CD4-positive, CD25-positive, alpha-beta regulatory T cell (primary cell): ENCODE measurements at regions not wholly inside any gene's neighbourhood (a gene's known extent, or its start where the extent isn't known, plus 50 kb on each side); places are given as distances from the start of the nearest gene placed in this dataset.

Experiments used
- ATAC-seq, 2 donors: fragments of 150-1000 bp; cut with Tn5 transposase; one replicate each; pipeline ENCODE4 v1.10.0; 2021; ENCODE audit warnings: low read depth in 2 of 2, moderate number of reproducible peaks in 2 of 2, moderate library complexity in 1 of 2
- DNase-seq, 3 donors: peaks; one replicate each; pipeline versions ENCODE4 v3.0.0 to v3.0.0-alpha.2; 2012 to 2022; ENCODE audit warnings: mixed read lengths in 1 of 3
- H3K27ac ChIP-seq: one replicate; pipeline ENCODE4 v1.7.0; 2013; ENCODE audit warnings: mild to moderate bottlenecking, low read length; ENCODE audit not compliant: insufficient read depth, poor library complexity, severe bottlenecking
- H3K27me3 ChIP-seq: one replicate; pipeline ENCODE4 v1.7.0; 2013; ENCODE audit warnings: low read length; ENCODE audit not compliant: control insufficient read depth, insufficient read depth
- H3K36me3 ChIP-seq: one replicate; pipeline ENCODE4 v1.7.0; 2013; ENCODE audit warnings: mild to moderate bottlenecking, low read length, moderate library complexity; ENCODE audit not compliant: control insufficient read depth, insufficient read depth
- H3K4me1 ChIP-seq: 2 replicates; pipeline ENCODE4 v1.7.0; 2013; ENCODE audit warnings: mild to moderate bottlenecking, low read length; ENCODE audit not compliant: insufficient read depth, control insufficient read depth, poor library complexity, severe bottlenecking
- H3K4me3 ChIP-seq: one replicate; pipeline ENCODE4 v1.7.0; 2013; ENCODE audit warnings: low read depth, mild to moderate bottlenecking, low read length, moderate library complexity
- H3K9me3 ChIP-seq, 2 experiments: 1 replicate in 1 of 2; 2 replicates in 1 of 2; pipeline ENCODE4 v1.7.0; 2013; ENCODE audit warnings: low read length in 2 of 2, mild to moderate bottlenecking in 1 of 2, moderate library complexity in 1 of 2; ENCODE audit not compliant: control insufficient read depth in 2 of 2
- H3K27ac Mint-ChIP-seq, 3 donors: one replicate each; pipeline ENCODE4 v1.8.0; 2020 to 2022; ENCODE audit warnings: mild to moderate bottlenecking in 3 of 3, mixed read lengths in 3 of 3, moderate library complexity in 2 of 3
- H3K27me3 Mint-ChIP-seq: one replicate; pipeline ENCODE4 v1.8.0; 2022; ENCODE audit warnings: mild to moderate bottlenecking, mixed read lengths
- H3K36me3 Mint-ChIP-seq: one replicate; pipeline ENCODE4 v1.8.0; 2020; ENCODE audit warnings: mixed read lengths
- H3K4me1 Mint-ChIP-seq, 4 donors: one replicate each; pipeline ENCODE4 v1.8.0; 2020 to 2022; ENCODE audit warnings: mixed read lengths in 4 of 4, mild to moderate bottlenecking in 1 of 4
- H3K4me3 Mint-ChIP-seq, 4 donors: one replicate each; pipeline ENCODE4 v1.8.0; 2020 to 2022; ENCODE audit warnings: mild to moderate bottlenecking in 4 of 4, mixed read lengths in 4 of 4, moderate library complexity in 3 of 4
- H3K9me3 Mint-ChIP-seq, 7 donors: one replicate each; pipeline ENCODE4 v1.8.0; 2020 to 2022; ENCODE audit warnings: mixed read lengths in 7 of 7, mild to moderate bottlenecking in 3 of 7, moderate library complexity in 2 of 7

DNA sequence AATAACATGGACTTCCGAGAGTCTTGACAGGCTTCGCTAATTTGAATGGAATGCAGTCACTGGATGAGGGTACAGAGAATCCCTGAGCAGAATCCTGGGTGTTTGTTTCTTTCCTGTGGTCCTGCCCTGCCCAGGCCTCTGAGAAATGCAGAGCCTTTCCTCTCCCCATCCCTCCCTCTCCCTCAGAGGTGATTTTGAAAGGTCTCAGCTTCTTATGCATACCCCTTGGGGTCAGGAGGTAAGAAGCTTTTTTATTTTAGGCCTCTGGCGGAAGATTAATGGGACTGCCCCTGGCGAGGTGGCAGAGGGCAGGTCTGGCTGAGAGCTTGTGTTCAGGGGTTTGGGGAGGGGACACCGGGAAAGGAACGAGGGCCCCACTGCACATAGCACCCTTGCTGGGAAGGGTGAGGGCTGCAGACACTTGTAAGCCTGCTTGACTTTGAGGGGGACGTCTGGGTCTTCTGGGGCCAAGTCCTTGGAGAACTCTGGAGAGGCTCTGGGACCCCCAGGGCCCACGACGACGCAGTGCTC is 116.5 kb upstream of the SLC45A1 start:
- DNase-seq (no peak), ATAC-seq (no peak)
- H3K36me3 Mint-ChIP-seq, result no peaks in the 10 kb centered on the region
- no peak overlapping the region for H3K27ac ChIP-seq
- no peaks in the 10 kb centered on the region for H3K27me3 Mint-ChIP-seq
- peaks cover 0 to 13% (median 0%) of the 10 kb centered on the region in 4 donors for H3K4me1 Mint-ChIP-seq
- H3K27me3 ChIP-seq, result no peaks in the 10 kb centered on the region
- H3K9me3 Mint-ChIP-seq, result peaks cover 0 to 1% (median 0%) of the 10 kb centered on the region in 7 donors
- no peaks in the 10 kb centered on the region for H3K36me3 ChIP-seq
- H3K27ac Mint-ChIP-seq, result no peak overlapping the region
- no peak overlapping the region for H3K4me3 Mint-ChIP-seq
- H3K4me1 ChIP-seq, result no peaks in the 10 kb centered on the region
- no peaks in the 10 kb centered on the region for H3K9me3 ChIP-seq
- H3K4me3 ChIP-seq, result no peak overlapping the region

- no peak for DNase-seq
- peak overlapping the region in 1 of 3 donors; percentile 52 for H3K27ac Mint-ChIP-seq
- Histone ChIP-seq H3K4me1 (no peaks in the 10 kb centered on the region), H3K9me3 (no peaks in the 10 kb centered on the region), H3K4me3 (no peak overlapping the region), H3K36me3 (no peaks in the 10 kb centered on the region), H3K27me3 (no peaks in the 10 kb centered on the region), H3K27ac (no peak overlapping the region)
- H3K4me3 Mint-ChIP-seq, result no peak overlapping the region
- peaks cover 0 to 1% (median 0%) of the 10 kb centered on the region in 7 donors for H3K9me3 Mint-ChIP-seq
- peaks cover 0 to 13% (median 0%) of the 10 kb centered on the region in 4 donors for H3K4me1 Mint-ChIP-seq
- no peak for ATAC-seq
- H3K36me3 Mint-ChIP-seq, result no peaks in the 10 kb centered on the region
- H3K27me3 Mint-ChIP-seq, result no peaks in the 10 kb centered on the region
Measured at GRCh38 chr1:8200317-8201115, 117.4 kb upstream of the SLC45A1 start.

- Mint-ChIP-seq H3K36me3 (no peaks in the 10 kb centered on the region), H3K4me3 (no peak overlapping the region), H3K27ac (peak overlapping the region in 1 of 3 donors; percentile 33), H3K27me3 (peaks cover 4% of the 10 kb centered on the region), H3K9me3 (peaks cover 0 to 1% (median 0%) of the 10 kb centered on the region in 7 donors), H3K4me1 (peaks cover 8 to 28% (median 13%) of the 10 kb centered on the region in 4 donors)
- ATAC-seq, result no peak
- H3K9me3 ChIP-seq, result no peaks in the 10 kb centered on the region
- H3K4me1 ChIP-seq, result peaks cover 10% of the 10 kb centered on the region
- no peak overlapping the region for H3K4me3 ChIP-seq
- no peaks in the 10 kb centered on the region for H3K36me3 ChIP-seq
- DNase-seq, result no peak
- no peaks in the 10 kb centered on the region for H3K27me3 ChIP-seq
- no peak overlapping the region for H3K27ac ChIP-seq
Measured at GRCh38 chr1:8198522-8198921, 119.4 kb upstream of the SLC45A1 start.

- Mint-ChIP-seq H3K4me3 (no peak overlapping the region), H3K27me3 (peaks cover 4% of the 10 kb centered on the region), H3K9me3 (peaks cover 0 to 1% (median 0%) of the 10 kb centered on the region in 7 donors), H3K36me3 (no peaks in the 10 kb centered on the region), H3K4me1 (peaks cover 8 to 30% (median 13%) of the 10 kb centered on the region in 4 donors), H3K27ac (peak overlapping the region in 2 of 3 donors; percentile 71 to 84)
- H3K36me3 ChIP-seq, result no peaks in the 10 kb centered on the region
- peaks cover 10% of the 10 kb centered on the region for H3K4me1 ChIP-seq
- no peaks in the 10 kb centered on the region for H3K27me3 ChIP-seq
- ATAC-seq, result no peak
- no peak for DNase-seq
- H3K4me3 ChIP-seq, result no peak overlapping the region
- H3K9me3 ChIP-seq, result no peaks in the 10 kb centered on the region
- H3K27ac ChIP-seq, result no peak overlapping the region
Measured at GRCh38 chr1:8197493-8198282, 120.2 kb upstream of the SLC45A1 start.

- H3K4me1 Mint-ChIP-seq, result peaks cover 8 to 27% (median 13%) of the 10 kb centered on the region in 4 donors
- H3K4me3 ChIP-seq, result no peak overlapping the region
- H3K27ac Mint-ChIP-seq, result peak overlapping the region; percentile 9 to 79 (median 17)
- ATAC-seq, result no peak
- H3K27me3 ChIP-seq, result no peaks in the 10 kb centered on the region
- peaks cover 0 to 1% (median 0%) of the 10 kb centered on the region in 7 donors for H3K9me3 Mint-ChIP-seq
- no peaks in the 10 kb centered on the region for H3K36me3 Mint-ChIP-seq
- H3K9me3 ChIP-seq, result no peaks in the 10 kb centered on the region
- DNase-seq, result no peak
- no peaks in the 10 kb centered on the region for H3K36me3 ChIP-seq
- peaks cover 10% of the 10 kb centered on the region for H3K4me1 ChIP-seq
- H3K27me3 Mint-ChIP-seq, result peaks cover 4% of the 10 kb centered on the region
- no peak overlapping the region for H3K27ac ChIP-seq
- H3K4me3 Mint-ChIP-seq, result peak overlapping the region in 2 of 4 donors; percentile 30 to 54
Measured at GRCh38 chr1:8194481-8195227, 123.3 kb upstream of the SLC45A1 start.

GRCh38 chr1:8193840-8194406 is 124.0 kb upstream of the SLC45A1 start:
- Histone ChIP-seq H3K27me3 (no peaks in the 10 kb centered on the region), H3K27ac (no peak overlapping the region), H3K4me1 (peaks cover 10% of the 10 kb centered on the region), H3K36me3 (no peaks in the 10 kb centered on the region), H3K9me3 (no peaks in the 10 kb centered on the region), H3K4me3 (no peak overlapping the region)
- peaks cover 8 to 27% (median 13%) of the 10 kb centered on the region in 4 donors for H3K4me1 Mint-ChIP-seq
- peak in 1 of 2 donors; percentile 34 for ATAC-seq
- peak overlapping the region in 3 of 4 donors; percentile 28 to 49 (median 30) for H3K4me3 Mint-ChIP-seq
- H3K27ac Mint-ChIP-seq, result peak overlapping the region in 2 of 3 donors; percentile 3 to 79
- peaks cover 0 to 1% (median 0%) of the 10 kb centered on the region in 7 donors for H3K9me3 Mint-ChIP-seq
- H3K27me3 Mint-ChIP-seq, result peaks cover 4% of the 10 kb centered on the region
- no peaks in the 10 kb centered on the region for H3K36me3 Mint-ChIP-seq
- no peak for DNase-seq

DNA sequence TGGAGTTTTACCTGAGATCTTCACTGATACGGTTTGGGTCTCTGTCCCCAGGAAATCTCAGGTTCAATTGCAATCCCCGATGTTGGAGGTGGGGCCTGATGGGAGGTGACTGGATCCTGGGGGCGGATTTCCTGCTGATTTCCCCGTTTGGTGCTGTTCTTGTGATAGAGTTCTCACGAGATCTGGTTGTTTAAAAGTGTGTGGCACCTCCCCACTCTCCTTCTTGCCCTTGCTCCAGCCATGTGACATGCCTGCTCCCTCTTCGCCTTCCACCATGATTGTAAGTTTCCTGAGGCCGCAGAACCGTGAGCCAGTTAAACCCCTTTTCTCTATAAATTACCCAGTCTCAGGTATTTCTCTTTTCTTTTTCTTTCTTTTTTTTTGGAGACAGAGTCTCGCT is 126.4 kb upstream of the SLC45A1 start:
- H3K27me3 Mint-ChIP-seq, result peaks cover 4% of the 10 kb centered on the region
- Histone ChIP-seq H3K27me3 (no peaks in the 10 kb centered on the region), H3K9me3 (no peaks in the 10 kb centered on the region), H3K4me3 (no peak overlapping the region), H3K27ac (no peak overlapping the region), H3K4me1 (peaks cover 10% of the 10 kb centered on the region), H3K36me3 (no peaks in the 10 kb centered on the region)
- ATAC-seq (no peak), DNase-seq (no peak)
- peak overlapping the region in 1 of 3 donors; percentile 84 for H3K27ac Mint-ChIP-seq
- no peaks in the 10 kb centered on the region for H3K9me3 Mint-ChIP-seq
- H3K4me1 Mint-ChIP-seq, result peaks cover 8 to 19% (median 13%) of the 10 kb centered on the region in 4 donors
- no peaks in the 10 kb centered on the region for H3K36me3 Mint-ChIP-seq
- no peak overlapping the region for H3K4me3 Mint-ChIP-seq
